BE2C (cell line): ENCODE measurements at regions not wholly inside any gene's neighbourhood (a gene's known extent, or its start where the extent isn't known, plus 50 kb on each side); places are given as distances from the start of the nearest gene placed in this dataset.

Source experiments
- DNase-seq: peaks from one replicate; pipeline ENCODE4 v3.0.0-alpha.2; 2020
- H3K27me3 ChIP-seq: fragments of 250-450 bp; sonication (Bioruptor Pico); 2 replicates; pipeline ENCODE4 v1.5.1; 2020; ENCODE audit warnings: mild to moderate bottlenecking
- H3K36me3 ChIP-seq: fragments of 250-450 bp; sonication (Bioruptor Pico); 2 replicates; pipeline ENCODE4 v1.5.1; 2020; ENCODE audit warnings: mild to moderate bottlenecking
- H3K4me1 ChIP-seq: fragments of 250-450 bp; sonication (Bioruptor Pico); 2 replicates; pipeline ENCODE4 v1.5.1; 2020
- H3K4me3 ChIP-seq: 2 replicates; pipeline ENCODE4 v1.5.1; 2011; ENCODE audit warnings: low read depth, low read length
- H3K9me3 ChIP-seq: fragments of 250-450 bp; sonication (Bioruptor Pico); 2 replicates; pipeline ENCODE4 v1.5.1; 2020
- CTCF ChIP-seq: IDR thresholded peaks from 2 replicates; pipeline ENCODE4 v1.5.1; 2012; ENCODE audit warnings: mild to moderate bottlenecking, low read depth, low read length

GRCh38 chr1:106746448-106747085, 309.9 kb upstream of the PRMT6 start:
- H3K27me3 ChIP-seq = no peaks in the 10 kb centered on the region
- no peak overlapping the region for H3K4me3 ChIP-seq
- H3K4me1 ChIP-seq = peaks cover 7% of the 10 kb centered on the region; the same call in 1 of the 2 replicates
- H3K36me3 ChIP-seq = no peaks in the 10 kb centered on the region
- H3K9me3 ChIP-seq = no peaks in the 10 kb centered on the region
- no peak for TF ChIP-seq CTCF
- DNase-seq = no peak

- H3K36me3 ChIP-seq = no peaks in the 10 kb centered on the region
- no peak overlapping the region for H3K4me3 ChIP-seq
- H3K9me3 ChIP-seq = no peaks in the 10 kb centered on the region
- no peak for TF ChIP-seq CTCF
- H3K27me3 ChIP-seq = no peaks in the 10 kb centered on the region
- peaks cover 7% of the 10 kb centered on the region; the same call in 1 of the 2 replicates for H3K4me1 ChIP-seq
- DNase-seq = no peak
These were observed 309.2 kb upstream of the PRMT6 start for GRCh38 chr1:106747232-106747631.

- Histone ChIP-seq H3K9me3 (no peaks in the 10 kb centered on the region), H3K4me1 (peaks cover 7% of the 10 kb centered on the region; the same call in 1 of the 2 replicates), H3K36me3 (no peaks in the 10 kb centered on the region), H3K4me3 (no peak overlapping the region), H3K27me3 (no peaks in the 10 kb centered on the region)
- DNase-seq = no peak
- no peak for TF ChIP-seq CTCF
These were observed 308.7 kb upstream of the PRMT6 start for GRCh38 chr1:106747791-106748190.

- Histone ChIP-seq H3K27me3 (no peaks in the 10 kb centered on the region), H3K4me1 (peaks cover 7% of the 10 kb centered on the region; the same call in 1 of the 2 replicates), H3K36me3 (no peaks in the 10 kb centered on the region), H3K4me3 (no peak overlapping the region), H3K9me3 (no peaks in the 10 kb centered on the region)
- no peak for DNase-seq
- no peak for TF ChIP-seq CTCF
These were observed 307.9 kb upstream of the PRMT6 start for GRCh38 chr1:106748606-106749005.

GRCh38 chr1:106749491-106749890, 307.0 kb upstream of the PRMT6 start:
- no peaks in the 10 kb centered on the region for H3K9me3 ChIP-seq
- DNase-seq = no peak
- TF ChIP-seq CTCF = no peak
- peaks cover 7% of the 10 kb centered on the region; the same call in 1 of the 2 replicates for H3K4me1 ChIP-seq
- H3K36me3 ChIP-seq = no peaks in the 10 kb centered on the region
- no peak overlapping the region for H3K4me3 ChIP-seq
- no peaks in the 10 kb centered on the region for H3K27me3 ChIP-seq

- no peak for DNase-seq
- Histone ChIP-seq H3K27me3 (no peaks in the 10 kb centered on the region), H3K36me3 (no peaks in the 10 kb centered on the region), H3K4me3 (no peak overlapping the region), H3K9me3 (no peaks in the 10 kb centered on the region), H3K4me1 (peaks cover 7% of the 10 kb centered on the region; the same call in 1 of the 2 replicates)
- TF ChIP-seq CTCF = no peak
These were observed 306.6 kb upstream of the PRMT6 start for GRCh38 chr1:106749906-106750305.
